Mononuclear cell (primary cell): ENCODE measurements at regions not wholly inside any gene's neighbourhood (a gene's known extent, or its start where the extent isn't known, plus 50 kb on each side); places are given as distances from the start of the nearest gene placed in this dataset.
"Not testable (repeated sequence)": the region's sequence is repeated elsewhere in the genome, so short reads cannot be mapped to it uniquely, and the experiment has no call there.

Experiments
- H3K27me3 ChIP-seq: 2 replicates; pipeline ENCODE4 v1.6.0; 2011; ENCODE audit warnings: low read length, control low read depth; ENCODE audit not compliant: insufficient read depth
- H3K4me1 ChIP-seq: 2 replicates; pipeline ENCODE4 v1.5.1; 2011; ENCODE audit warnings: mild to moderate bottlenecking, low read length, control low read depth; ENCODE audit not compliant: insufficient read depth
- H3K4me3 ChIP-seq: 2 replicates; pipeline ENCODE4 v1.5.1; 2011; ENCODE audit warnings: mild to moderate bottlenecking, low read length, moderate library complexity
- H3K9me3 ChIP-seq: 2 replicates; pipeline ENCODE4 v1.5.1; 2011; ENCODE audit warnings: low read depth, mild to moderate bottlenecking, control low read depth, low read length

DNA sequence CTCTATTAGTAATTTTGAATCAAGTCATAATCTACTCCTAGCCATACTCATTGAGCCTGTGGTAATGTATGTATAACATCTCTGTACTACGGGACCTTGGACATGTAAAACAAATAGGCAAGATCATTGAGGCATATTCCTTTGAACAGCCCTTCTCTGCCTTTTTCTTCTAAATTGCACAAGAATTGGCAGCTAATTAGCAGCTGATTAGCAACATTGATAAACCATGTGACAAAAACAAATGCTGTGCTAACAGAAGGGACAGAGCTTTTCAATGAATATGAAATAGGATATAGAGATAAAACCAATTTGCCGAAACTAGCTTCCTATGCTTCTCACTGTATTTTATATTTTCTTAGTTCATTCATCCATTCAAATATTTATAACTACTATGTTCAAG lies 1474.2 kb downstream of the FAM181B start:
- no peak overlapping the region for H3K4me3 ChIP-seq
- no peaks in the 10 kb centered on the region for H3K4me1 ChIP-seq
- H3K9me3 ChIP-seq, result no peaks in the 10 kb centered on the region
- no peaks in the 10 kb centered on the region for H3K27me3 ChIP-seq

DNA sequence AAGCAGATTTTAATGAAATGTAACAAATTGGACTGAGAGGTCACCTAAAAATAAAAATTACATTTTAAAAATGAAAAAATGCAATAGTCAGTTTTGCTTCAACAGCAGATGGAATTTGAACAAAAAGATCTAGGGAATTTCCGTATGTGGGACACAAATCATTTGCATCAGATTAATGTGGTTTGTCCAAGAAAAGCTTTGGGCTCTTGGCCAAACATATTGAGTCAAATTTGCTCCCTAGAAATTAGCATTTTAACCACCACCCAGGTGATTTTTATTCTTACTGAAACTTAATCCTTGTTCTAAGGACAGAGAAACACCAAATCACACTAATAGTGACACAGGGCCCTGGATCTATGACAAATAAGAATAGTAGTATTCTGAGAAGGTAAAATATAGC lies 1477.8 kb downstream of the FAM181B start:
- Histone ChIP-seq H3K27me3 (no peaks in the 10 kb centered on the region), H3K4me3 (no peak overlapping the region), H3K4me1 (no peaks in the 10 kb centered on the region), H3K9me3 (no peaks in the 10 kb centered on the region)

DNA sequence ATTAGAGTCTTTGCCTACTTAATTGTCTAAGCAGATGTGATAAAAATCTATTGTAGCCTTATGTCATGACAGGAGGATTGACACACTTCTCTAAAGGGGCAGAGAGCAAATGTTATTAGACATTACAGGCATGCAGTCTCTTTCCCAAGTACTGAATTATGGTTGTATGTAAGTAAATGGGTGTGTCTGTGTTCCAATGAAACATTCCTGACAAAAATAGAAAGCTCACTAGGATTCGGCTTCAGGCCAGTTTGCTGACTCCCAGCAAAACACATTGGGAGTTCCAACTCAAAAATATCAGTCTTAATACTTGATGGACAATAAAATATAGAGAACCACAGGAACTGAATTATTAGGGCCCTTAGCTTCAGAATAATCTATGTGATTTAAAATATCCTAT lies 1480.4 kb downstream of the FAM181B start:
- H3K27me3 ChIP-seq, result no peaks in the 10 kb centered on the region
- H3K4me1 ChIP-seq, result no peaks in the 10 kb centered on the region
- no peaks in the 10 kb centered on the region for H3K9me3 ChIP-seq
- no peak overlapping the region for H3K4me3 ChIP-seq

DNA sequence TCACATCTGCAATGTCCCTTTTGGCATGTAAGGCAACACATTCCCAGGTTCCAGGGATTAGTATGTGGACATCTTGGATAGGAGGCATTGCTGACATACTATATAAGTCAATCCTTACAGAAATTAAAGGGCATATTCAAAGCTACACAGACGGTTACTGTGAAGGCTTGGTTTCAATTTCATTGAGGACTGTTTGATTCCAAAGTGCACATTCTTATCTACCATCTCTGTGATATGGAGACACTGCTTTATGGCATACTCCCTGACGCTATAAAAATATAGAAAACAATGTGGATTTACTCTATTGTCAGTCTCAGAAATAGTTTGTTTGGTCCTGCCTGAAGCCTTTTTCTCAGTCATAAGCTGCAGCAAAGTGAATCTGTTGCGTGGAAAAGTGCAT lies 1486.7 kb downstream of the FAM181B start:
- Histone ChIP-seq H3K4me3 (no peak overlapping the region), H3K9me3 (no peaks in the 10 kb centered on the region), H3K4me1 (no peaks in the 10 kb centered on the region), H3K27me3 (no peaks in the 10 kb centered on the region)

DNA sequence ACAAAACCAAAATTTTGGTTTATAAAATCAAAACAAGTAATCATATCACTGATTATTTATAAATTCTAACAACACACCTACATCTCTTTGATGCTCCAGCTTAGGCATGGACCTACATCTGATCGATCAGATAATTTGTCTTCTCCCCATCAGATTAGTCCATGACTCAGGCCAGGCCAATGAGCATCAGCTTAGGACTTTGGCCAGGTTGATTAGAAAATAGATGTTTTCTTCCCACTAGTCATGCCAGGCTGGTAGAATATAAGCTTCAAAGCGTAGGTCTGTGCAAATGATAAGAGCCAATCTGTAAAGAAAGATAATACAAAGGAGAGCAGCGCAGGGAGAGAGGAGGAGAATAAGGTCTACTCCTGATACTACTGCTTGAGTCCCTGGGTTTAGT lies 1487.9 kb downstream of the FAM181B start:
- Histone ChIP-seq H3K4me1 (no peaks in the 10 kb centered on the region), H3K27me3 (no peaks in the 10 kb centered on the region), H3K4me3 (no peak overlapping the region), H3K9me3 (no peaks in the 10 kb centered on the region)

DNA sequence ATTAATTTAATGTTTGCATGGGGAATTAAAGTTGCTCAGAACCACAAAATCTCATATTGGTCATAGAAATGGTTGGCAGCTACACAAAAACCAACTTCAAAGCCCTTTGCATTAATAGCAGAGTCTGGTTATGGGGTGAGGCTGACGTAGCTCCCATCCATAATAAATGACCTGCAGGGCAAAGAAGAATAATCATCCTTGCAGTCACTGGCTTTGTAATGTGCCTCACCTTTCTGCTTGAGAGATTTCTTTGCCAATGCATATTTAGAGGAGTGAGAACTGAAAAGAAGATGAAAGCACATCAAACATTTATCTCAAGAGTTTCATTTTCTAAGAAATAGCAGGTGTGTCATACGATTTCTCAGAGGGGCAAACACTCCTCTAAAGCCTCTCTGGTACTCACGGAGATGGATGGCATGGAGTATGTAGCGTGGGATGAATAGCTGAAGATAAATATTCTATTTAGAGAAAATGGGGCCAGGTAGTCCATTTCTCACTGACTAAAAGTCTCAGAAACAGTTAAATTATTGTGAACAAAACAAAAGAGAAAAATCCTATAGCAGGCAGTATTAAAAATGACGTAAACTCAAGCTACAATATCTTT lies 1491.9 kb downstream of the FAM181B start:
- H3K4me1 ChIP-seq, result no peaks in the 10 kb centered on the region
- H3K27me3 ChIP-seq, result no peaks in the 10 kb centered on the region
- no peak overlapping the region for H3K4me3 ChIP-seq
- H3K9me3 ChIP-seq, result no peaks in the 10 kb centered on the region

DNA sequence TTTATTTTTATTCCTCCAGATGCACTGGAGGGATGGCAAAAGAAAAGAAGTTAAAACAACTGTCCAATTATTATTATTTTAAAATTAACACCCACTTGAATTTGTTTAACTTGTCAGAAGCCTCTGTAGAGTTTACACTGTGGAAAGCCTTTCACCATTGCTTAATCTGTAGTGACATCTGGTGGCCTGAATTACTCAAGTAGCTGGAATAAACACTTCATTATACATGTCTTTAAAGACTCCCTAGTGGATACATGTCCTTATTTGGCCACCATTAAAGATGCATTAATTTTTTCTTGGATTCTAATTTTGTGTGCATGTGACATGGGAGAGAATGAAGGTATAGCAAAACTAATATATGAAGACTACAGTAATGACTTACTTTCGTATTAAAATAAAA lies 1496.5 kb downstream of the FAM181B start:
- Histone ChIP-seq H3K4me3 (no peak overlapping the region), H3K27me3 (no peaks in the 10 kb centered on the region), H3K4me1 (no peaks in the 10 kb centered on the region), H3K9me3 (no peaks in the 10 kb centered on the region)

DNA sequence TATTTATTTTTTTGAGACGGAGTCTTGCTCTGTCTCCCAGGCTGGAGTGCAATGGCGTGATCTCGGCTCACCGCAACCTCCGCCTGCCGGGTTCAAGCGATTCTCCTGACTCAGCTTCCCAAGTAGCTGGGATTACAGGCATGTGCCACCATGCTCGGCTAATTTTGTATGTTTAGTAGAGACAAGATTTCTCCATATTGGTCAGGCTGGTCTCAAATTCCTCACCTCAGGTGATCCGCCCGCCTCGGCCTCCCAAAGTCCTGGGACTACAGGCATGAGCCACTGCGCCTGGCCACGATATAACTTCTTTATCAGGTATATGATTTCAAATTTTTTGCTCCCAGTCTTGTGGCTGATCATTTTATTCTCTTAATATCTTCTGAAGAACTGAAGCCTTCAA lies 1506.3 kb downstream of the FAM181B start:
- H3K9me3 ChIP-seq, H3K4me1 ChIP-seq, H3K27me3 ChIP-seq, H3K4me3 ChIP-seq: not testable (repeated sequence)

DNA sequence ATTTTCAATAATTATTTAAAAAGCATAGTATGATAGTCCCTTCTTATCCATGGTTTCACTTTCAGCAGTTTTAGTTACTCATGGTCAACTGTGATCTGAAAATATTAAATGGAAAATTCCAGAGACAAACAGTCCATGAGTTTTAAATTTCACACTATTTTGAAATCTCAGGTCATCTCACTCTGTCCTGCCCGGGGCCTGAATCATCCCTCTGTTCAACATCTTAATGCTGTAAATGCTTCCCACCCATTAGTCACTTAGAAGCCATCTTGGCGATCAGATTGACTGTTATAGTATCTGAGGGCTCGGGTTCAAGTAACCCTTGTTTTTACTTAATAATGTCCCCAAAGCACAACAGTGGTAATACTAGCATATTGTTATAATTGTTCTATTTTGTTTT lies 1509.3 kb downstream of the FAM181B start:
- H3K9me3 ChIP-seq, result no peaks in the 10 kb centered on the region

DNA sequence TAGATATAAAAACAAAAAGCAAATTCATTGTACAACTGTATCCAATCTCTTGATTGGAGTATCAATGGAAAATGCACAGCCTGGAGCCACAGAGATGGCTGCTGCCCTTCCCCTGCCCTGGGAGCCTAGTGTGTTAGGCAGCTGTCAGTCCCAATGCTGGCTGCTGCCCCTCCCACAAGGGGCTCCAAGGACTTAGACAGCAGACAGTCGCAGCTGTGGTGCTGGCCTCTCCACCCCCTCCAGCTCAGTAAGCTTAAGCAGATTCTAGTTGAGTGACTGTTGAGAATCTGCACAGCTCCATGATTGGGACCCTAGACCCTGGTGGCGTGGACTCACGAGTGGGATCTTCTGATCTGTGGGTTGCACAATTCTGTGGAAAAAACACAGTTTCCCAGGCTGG lies 1511.2 kb downstream of the FAM181B start:
- no peaks in the 10 kb centered on the region for H3K9me3 ChIP-seq
- H3K4me3 ChIP-seq, result no peak overlapping the region
- no peaks in the 10 kb centered on the region for H3K27me3 ChIP-seq
- no peaks in the 10 kb centered on the region for H3K4me1 ChIP-seq

More for the DNA sequence above, 1509.3 kb downstream of the FAM181B start:
- Histone ChIP-seq H3K27me3 (no peaks in the 10 kb centered on the region), H3K4me3 (no peak overlapping the region), H3K4me1 (no peaks in the 10 kb centered on the region)

DNA sequence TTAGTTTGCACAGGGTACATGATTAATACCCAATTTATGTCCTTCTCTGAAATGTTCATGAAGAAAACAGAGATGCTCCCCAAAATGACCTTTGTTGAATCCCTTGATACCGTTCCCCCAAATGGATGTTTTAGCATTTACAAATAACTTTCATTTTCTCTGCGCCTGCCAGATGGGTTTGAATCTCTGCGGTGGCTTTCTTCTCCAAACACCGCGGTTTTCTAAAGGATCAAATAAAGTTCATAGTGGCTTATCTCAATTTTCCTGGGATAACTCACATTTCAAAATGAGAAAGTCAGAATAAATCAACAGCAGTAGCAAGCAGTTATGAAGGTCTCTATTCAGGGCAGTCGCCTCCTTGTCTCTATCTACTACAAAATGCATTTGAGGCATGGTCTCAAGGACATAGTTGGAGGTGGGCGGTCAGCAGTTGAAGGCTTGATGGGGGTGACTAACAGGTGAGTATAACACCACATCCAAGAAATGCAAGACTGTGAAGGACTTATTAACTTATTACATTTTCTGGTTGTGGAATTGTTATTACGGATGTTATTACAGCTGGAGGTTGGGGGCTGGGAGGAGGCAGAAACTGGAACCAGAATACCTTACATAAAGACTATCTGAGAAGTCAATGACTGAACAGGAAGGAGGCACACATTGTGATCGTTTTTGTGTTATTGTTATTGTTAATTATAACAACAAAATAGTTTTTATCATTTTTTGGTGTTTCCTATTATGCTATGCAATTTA lies 1513.3 kb downstream of the FAM181B start:
- H3K9me3 ChIP-seq, result no peaks in the 10 kb centered on the region
- no peak overlapping the region for H3K4me3 ChIP-seq
- H3K27me3 ChIP-seq, result no peaks in the 10 kb centered on the region
- no peaks in the 10 kb centered on the region for H3K4me1 ChIP-seq

DNA sequence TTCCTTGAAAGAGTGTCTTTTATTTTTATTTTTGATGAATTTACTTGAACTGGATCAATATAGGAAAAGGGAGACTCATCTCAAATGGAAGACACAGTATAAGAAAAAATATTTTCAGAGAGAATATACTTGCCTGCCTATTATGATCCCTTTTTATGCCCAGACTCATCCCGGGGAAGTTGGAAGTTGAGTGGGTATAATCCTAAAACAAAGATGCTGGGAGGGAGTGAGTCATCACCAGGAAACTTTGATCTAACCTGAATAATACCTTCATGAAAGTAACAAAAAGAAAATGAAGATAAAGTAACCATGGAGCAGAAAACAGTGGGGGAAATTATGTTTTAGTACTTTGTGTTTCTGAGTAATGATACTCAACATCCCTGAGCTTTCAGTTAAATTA lies 1514.0 kb downstream of the FAM181B start:
- Histone ChIP-seq H3K27me3 (no peaks in the 10 kb centered on the region), H3K4me3 (no peak overlapping the region), H3K4me1 (no peaks in the 10 kb centered on the region), H3K9me3 (no peaks in the 10 kb centered on the region)

DNA sequence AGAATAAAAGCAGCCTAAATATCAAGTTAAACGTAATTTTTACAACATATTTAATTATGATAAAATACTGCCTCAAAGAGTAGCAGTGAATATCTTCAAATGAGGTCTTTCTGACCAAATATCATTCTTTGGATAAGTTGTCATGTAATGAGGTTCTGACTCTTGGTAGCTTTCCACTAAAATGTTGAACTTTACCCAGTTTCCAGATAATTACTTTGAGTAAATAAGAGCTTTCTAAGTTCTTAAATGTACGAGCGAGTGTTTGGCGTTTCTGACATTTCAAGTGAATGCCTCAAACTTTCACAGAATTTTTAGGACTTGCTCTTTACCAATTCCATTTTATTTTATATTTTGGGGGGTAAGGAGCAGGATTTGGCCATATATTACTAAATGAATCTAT lies 1515.2 kb downstream of the FAM181B start:
- Histone ChIP-seq H3K4me1 (no peaks in the 10 kb centered on the region), H3K27me3 (no peaks in the 10 kb centered on the region), H3K9me3 (no peaks in the 10 kb centered on the region), H3K4me3 (no peak overlapping the region)

DNA sequence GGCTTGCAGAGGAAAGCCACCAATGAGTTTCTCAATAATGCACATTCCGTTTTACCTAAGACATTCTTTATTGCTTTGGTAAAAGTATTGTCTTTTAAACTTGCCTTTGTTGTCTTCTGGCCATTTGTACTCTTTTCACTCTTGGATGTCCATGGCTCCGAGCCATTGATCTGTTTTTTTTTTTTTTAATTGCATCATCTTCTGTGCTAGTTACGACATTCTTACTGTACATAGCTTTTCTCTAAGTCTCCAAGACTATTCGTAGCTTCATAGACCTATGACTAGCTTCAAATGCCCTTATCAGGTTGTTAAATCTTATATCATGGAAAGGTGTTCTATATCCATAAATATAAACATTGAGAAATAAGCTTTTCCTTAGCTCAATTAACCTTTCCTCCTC lies 1522.6 kb downstream of the FAM181B start:
- no peak overlapping the region for H3K4me3 ChIP-seq
- H3K27me3 ChIP-seq, result no peaks in the 10 kb centered on the region
- no peaks in the 10 kb centered on the region for H3K4me1 ChIP-seq
- no peaks in the 10 kb centered on the region for H3K9me3 ChIP-seq

DNA sequence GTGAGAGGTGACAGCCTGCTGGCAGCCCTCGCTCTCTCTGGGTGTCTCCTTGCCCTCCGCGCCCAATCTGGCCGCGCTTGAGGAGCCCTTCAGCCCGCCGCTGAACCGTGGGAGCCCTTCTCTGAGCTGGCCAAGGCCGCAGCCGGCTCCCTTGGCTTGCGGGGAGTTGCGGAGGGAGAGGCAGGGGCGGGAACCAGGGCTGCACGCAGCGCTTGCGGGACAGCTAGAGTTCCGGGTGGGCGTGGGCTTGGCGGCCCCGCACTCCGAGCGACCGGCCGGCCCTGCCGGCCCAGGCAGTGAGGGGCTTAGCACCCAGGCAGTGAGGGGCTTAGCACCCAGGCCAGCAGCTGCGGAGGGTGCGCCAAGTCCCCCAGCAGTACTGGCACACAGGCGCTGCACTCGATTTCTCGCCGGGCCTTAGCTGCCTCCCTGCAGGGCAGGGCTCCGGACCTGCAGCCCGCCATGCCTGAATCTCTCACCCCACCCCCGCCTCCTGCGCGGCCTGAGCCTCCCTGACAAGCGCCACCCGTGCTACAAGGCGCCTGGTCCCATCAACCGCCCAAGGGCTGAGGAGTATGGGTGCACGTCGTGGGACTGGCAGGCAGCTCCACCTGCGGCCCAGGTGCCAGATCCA lies 1526.1 kb downstream of the FAM181B start:
- Histone ChIP-seq H3K9me3 (no peaks in the 10 kb centered on the region), H3K4me1 (no peaks in the 10 kb centered on the region), H3K27me3 (no peaks in the 10 kb centered on the region), H3K4me3 (no peak overlapping the region)

DNA sequence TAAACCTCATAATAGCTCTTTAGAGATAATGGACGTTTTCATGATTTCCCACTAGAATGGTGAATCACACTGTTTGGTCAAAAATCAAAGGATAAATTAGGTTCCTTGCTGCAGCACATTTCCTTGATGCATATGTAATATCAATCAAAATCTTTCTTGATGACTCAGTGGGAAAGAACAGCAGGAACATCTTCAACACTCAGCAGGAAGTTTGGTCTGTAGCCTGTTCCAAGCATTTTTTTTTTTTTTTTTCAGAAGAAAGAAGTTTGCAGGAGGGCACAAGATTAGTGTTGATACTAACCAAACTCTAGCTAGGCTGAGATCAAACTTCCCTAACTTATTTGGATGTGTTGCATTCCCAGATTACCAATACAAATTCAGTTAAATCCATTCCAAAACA lies 1529.8 kb downstream of the FAM181B start:
- Histone ChIP-seq H3K9me3 (no peaks in the 10 kb centered on the region), H3K4me1 (no peaks in the 10 kb centered on the region), H3K4me3 (no peak overlapping the region), H3K27me3 (no peaks in the 10 kb centered on the region)
